D341Med (cell line): ENCODE measurements at regions not wholly inside any gene's neighbourhood (a gene's known extent, or its start where the extent isn't known, plus 50 kb on each side); places are given as distances from the start of the nearest gene placed in this dataset.

Experiments used
- DNase-seq: peaks from one replicate; pipeline ENCODE4 v3.0.0; 2012; ENCODE audit warnings: low spot score

DNA sequence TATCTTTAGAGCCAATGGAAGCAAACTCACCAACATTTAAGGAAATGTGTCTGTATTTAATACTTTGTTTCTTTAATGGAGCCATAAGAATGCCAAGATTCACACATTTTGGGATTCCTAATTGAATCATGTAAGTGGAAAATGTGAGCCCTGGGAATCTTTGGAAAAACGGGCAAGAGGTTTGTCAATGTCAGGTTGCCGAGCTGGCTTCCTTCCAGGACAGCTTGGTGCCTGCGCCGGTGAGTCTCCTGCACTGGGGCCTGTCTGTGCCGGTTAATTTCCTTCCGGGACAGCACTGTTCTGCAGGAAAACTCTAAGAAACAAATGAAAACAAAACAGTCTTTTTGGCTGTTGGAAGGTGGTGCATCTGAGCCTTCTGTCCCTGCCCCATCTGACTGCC, 210.6 kb downstream of the HAPSTR1 start:
- no peak for DNase-seq

DNA sequence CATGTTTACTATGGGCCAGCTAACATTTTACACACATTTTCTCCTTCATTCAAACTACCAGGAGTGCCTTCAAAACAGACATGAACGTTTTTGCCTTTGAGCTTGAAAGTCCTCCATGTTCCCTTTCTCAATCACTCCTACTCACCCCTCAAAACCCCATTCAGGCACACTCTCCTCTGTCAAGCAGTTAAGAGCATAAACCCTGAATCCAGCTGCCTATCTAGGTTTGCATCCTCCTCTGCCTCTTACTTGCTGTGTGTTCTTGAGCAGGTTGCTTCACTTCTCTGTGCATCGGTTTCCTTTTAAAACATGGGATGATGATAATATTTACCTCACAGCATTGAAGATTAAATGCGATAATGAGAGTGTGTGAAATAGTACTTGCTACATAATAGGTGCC, 215.3 kb downstream of the HAPSTR1 start:
- DNase-seq: no peak

DNA sequence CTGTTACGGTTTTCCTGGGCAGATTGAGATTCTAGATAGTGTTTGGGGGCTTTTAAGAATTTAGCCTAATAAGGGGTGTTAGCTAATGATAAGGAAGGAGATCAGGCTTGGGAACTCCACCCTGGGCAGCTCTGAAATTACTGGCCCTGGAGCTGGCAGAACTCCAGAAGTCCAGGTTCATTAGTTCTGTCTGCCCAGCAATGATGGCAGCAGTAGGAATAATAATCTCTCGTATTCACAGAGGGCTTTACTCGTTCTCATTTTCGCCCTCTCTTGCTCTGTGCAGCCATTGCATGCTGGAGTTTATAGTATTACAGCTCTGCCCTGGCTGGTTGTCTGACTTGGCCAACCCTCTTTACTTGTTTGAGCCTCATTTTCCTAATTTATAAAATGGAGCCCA, 216.0 kb downstream of the HAPSTR1 start:
- DNase-seq: no peak

DNA sequence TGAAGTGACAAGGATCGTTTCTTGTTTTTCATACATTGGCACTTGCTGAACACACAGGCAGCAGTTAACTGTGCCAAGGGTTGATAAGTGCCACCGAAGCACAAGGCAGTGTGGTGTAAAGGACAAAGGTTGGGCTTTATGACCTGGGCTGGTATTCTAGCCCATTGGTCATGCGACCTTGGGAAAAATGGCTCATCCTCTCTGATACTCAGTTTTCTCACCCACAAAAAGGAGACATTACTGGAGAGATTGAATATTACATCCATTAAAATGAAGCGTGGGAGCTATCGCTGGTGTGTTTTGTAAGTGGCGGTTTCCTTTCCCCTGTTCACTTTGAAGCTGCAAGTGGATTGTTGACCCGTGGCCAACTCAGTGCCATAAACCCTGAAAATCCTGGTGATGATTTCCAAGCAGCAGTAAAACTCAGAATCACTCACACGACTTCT, 216.9 kb downstream of the HAPSTR1 start:
- DNase-seq: no peak

DNA sequence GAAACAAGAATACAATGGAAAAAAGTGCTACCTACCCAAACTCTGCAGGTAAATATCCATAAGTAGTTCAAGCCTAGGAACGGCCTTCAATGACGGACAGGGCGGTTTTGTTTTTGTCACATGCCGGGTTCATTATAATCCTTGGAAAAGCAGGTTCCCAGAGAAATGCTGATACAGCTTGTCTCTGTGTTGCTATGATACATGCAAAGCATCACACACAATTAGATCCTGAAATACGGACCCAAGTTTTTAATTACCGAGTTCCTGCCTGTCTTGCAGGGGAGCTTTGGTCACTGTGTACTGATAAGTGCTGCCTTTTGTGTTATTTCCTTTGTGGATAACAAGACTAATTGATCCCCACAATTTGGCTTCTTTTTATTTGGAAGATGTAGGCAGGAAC, 217.4 kb downstream of the HAPSTR1 start:
- DNase-seq: no peak

DNA sequence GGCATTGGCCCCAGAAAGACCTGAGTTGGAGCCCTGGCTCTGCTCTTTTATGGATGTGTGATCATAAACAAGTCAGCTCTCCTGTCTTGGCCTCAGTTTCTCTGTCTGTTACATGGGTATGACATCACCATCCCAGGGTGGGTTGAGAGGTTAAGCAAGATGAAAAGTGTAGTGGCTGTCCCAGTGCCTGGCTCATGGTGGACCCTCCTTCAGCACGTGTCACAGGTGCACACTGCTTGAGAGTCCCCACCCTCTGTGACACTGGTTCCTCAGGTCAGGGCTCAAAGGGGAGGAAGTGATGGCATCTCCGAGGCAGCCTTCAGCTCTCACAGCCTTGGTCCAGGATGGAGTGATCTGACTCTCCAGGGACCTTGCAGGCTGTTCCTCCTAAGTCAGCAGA, 218.4 kb downstream of the HAPSTR1 start:
- DNase-seq: no peak

DNA sequence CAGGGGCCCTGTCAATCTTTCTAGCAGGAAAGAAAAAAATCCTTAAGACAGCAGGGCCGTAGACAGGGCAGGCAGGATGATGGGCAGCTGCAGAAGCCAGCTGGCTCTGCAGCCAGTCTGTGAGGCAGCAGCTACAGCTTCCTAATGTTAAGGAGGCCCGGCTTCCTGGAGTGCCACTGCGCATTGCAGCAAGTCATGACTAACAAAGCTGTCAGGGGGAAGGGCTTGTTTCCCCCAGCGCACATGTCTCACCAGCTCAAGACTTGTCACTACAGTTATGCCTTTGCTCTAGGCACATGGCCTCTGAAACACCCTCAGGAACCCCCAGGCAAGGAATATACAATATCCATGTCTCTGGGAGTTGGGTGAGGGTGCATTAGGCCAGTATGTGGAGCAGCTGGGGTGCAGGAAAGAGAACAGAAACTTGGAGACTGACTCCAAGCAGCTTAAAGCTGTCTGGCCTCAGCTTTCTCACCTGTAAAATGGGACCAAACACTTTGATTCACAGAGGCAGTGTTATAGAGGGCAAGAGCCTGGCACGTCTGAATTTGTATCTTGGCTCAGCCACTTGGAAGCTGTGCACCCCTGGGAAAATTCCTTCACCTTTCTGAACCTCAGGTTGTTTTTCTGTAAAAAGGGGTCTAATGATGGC, 220.0 kb downstream of the HAPSTR1 start:
- no peak for DNase-seq

DNA sequence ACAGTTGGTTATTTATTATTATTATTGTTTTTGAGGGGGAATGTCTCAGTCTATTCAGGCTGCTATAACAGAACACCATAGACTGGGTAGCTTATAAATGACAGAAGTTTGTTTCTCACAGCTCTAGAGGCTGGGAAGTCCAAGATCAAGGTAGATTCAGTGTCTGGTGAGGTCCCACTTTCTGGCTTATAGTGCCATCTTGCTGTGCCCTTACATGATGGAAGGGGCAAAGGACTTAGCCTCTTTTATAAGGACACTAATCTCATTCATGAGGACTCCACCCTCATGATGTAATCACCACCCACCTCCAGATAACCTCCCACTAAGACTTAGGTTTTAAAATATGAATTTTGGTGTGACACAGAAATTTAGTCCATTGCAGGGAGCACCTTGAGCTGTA, 224.6 kb downstream of the HAPSTR1 start:
- no peak for DNase-seq

DNA sequence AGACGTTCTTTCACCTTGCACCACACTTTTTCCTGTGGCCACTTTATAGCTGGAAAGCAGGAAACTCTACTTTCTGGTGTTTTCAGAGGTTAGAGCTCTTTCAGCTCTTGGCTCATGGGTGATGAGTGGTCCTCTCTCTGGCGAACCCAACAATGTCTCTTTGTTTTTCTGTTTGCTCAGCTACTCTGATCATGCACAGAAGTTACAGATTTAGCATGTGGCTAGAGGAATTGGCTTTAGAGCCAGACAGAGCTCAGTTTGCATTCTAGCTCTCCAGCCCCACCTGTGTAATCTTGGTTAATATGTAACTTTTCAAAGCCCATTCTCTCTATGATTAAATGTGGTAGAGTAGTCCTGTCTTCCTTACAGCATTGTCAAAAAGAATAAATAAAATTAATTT, 225.2 kb downstream of the HAPSTR1 start:
- no peak for DNase-seq

DNA sequence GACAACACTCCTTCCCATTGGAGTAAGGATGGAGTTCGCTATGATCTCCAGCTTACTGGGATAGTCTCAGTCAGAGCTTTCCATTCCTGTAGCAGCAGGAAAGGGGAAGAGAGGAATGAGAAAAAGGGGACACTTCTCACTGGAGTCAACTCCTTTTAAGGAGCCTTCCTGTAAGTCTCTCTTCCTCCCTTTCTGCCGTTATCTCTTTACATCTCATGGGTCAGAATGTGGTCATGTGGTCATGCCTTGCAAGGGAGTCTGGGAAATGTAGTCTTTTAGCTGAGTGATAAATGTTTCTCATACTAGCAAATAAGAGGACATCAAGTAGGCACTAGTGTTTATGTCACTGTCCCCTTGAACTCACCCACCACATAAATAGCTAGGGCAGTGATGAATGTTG, 227.3 kb downstream of the HAPSTR1 start:
- DNase-seq: no peak

DNA sequence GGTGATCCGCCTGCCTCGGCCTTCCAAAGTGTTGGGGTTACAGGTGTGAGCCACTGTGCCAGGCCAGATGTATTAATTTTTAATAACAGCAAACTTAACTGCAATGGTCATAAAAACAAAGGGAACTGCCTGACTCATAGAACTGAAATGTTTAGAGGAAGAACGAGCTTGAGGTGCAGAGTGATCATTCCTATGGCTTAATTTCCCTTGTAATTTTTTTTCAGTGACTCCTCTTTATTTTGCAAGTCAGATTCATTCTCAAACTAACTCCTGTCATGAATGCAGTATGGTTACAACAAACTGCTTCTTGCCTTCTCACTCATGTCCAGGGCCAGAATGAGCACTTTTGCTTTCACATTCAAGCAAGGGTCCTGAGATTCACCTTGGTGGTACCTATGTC, 231.3 kb downstream of the HAPSTR1 start:
- DNase-seq: no peak

DNA sequence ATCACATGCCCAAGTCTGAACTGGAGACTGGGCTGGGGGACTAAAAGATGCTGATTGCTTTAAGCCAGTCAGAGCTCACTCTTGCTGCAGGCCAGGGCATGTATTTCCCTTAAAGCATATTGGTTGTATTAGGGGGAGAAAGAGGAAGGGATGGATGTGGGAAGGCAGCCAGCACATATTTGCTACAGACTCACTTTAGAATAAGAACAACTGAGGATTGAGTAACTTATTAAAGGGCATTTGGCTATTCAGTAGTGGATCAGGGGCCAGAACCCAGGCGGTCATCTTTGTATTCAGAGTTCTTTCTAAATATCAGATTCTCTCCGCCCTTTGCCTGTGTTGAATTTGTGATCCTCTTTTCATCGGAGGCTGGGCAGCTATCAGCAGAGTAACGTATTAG, 231.7 kb downstream of the HAPSTR1 start:
- DNase-seq: no peak

DNA sequence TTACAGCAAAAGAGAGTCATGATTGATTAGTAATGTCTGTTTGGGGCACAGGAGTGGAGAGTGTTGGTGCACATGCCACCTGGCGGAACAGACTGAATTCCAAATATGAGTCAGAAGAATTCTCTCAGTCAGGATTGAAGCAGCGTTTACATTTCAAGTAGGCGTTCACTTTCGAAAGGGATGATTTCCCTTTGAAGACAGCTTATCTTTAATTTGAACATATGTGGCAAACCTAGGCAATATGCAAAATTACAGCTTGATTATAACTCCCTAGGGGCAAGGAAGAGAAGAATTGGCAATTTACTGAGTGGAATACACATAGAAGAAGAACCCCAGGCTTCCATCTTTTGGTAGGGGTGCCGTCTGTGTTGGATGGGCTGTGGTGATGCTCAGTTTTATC, 235.8 kb downstream of the HAPSTR1 start:
- DNase-seq: no peak

DNA sequence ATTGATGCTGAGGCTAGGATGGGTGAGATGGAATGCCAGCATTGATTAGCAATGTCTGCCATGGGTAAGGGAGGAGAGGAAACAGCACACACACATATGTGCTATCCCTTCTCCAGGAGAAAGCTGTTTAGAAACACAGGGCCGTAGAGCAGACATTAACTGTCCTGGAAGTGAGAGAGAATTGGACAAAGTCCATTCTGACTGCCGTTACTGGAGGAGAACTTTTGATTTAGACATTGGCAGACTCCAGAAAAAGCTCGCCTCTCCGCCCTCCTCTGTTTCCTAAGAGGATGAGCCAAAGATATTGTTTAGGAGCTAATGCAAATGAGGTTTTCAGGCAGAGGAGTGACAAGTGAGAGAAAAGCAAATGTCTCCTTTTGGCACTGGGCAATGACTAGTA, 237.0 kb downstream of the HAPSTR1 start:
- DNase-seq: no peak

DNA sequence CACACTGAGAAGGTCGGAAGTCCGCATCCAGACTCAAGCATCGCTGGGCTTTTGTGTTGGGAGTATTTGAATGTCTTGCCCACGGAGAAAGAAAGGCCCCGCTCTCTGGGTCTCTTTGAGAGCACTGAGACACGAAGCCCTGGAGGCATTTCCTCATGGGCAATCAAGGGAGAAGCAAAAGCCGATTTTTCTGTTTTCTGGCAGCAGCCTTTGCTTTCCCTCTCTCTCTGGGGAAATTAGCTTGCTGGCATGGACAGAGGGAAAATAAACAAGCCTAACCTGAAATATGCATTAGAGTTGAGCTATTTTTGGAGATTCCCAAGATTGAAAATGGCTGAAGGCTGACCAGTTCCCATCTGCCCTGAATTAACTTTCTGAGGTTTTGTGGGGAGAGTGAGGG, 238.7 kb downstream of the HAPSTR1 start:
- DNase-seq: no peak

DNA sequence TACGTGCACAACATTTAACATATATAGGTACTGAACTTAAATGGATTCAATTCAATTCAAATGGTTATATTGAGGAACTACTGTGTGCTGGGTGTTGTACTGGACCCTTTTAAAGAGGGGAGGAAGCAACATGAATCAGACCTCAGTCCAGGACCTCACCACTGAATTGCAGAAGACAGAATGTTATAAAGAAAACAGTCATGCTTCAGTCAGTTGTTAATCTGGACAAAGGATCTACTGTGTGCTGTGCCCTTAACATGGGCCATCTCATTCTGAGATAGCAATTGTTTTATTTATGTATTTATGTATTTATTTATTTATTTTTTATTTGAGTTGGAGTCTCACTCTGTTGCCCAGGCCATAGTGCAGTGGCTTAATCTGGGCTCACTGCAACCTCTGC, 240.1 kb downstream of the HAPSTR1 start:
- DNase-seq: no peak

DNA sequence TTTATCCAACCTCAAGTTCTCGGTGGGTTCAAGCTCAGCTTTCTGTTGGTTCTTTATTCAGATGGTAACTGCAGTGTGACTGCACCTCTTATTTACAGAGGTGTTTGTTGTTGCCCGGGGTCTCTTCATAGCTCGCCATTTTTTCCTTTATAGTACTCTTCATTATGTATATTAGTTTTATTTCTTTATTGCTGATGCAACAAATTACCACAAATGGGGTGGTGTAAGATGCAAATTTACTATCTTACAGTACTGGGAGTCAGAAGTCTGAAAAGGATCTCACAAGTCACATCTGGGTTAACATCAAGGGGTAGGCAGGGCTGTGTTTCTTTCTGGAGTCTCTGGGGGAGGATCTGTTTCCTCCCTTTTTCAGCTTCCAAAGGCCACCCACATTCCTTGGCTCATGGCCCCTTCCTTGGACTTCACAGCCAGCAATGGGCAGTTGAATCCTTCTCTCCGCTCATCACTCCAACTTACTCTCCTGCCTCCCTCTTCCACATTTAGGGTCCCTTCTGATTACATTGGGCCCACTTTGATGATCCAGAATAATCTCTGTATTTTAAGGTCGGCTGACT, 241.2 kb downstream of the HAPSTR1 start:
- no peak for DNase-seq

DNA sequence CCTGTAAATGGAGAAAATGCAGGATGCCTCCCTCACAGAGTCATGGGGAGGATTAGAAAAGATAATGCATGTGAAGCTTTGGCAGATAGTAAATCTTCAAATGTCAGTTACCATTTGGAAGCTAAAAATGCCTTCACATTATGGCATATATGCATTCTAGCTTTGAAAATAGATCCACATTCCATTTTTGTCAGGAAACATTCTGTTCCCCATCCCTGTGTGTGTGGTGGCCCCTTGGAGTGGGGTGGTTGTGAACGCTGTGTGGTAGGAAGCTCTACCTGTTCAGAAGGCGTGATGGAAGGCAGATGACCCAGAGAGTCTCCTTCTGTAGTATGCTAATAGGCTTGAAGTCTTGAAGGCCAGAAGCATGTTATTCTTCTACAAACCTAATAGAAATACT, 242.0 kb downstream of the HAPSTR1 start:
- no peak for DNase-seq

DNA sequence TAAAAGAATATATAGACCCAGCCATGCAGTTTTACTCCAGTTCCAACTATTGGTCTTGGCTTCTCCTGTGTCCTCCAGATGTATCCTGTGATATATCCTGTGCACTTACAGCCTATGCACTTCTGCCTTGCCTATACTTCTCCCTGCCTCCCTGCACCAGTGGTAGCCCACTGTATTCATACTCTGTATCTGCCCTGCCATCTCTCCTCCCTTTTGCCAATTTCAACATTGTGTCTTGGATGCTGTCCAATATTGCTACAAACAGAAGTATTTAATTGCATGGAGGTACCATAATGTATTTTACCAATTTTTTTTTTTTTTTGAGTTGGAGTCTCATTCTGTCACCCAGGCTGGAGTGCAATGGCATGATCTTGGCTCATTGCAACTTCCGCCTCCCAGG, 242.7 kb downstream of the HAPSTR1 start:
- no peak for DNase-seq

DNA sequence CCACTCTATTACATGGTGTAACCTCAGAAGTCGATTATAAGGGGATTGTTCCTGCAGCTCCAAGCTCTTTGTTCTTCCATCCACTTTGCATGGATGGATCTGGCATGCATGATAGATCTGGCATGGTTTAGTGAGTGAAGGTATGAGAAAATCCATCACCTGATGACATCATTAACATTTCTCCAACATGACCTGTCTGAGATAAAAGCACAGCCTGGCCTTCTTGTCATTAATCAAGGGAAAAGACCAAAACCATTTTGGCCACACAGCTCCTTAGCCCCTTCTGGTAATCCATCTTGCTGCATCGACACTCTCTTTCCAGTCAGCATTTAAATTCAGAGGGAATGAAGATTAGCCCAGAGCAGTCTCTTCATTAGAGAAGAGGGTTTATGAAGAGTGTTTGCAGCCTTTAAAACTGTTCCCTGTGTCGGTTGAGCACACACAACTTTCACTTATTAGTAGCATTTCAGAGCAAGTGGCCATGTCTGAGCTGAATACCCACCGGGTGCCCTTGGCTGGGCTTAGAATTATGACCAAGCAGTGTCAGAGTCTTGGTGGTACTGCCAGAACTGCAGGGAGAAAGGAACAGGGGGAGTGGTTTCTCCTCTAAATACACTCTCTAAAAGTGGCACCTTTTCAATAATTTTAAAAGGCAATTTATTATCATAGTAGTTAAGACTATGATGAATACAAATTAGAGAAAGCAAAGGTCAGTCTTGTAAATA, 246.0 kb downstream of the HAPSTR1 start:
- no peak for DNase-seq

DNA sequence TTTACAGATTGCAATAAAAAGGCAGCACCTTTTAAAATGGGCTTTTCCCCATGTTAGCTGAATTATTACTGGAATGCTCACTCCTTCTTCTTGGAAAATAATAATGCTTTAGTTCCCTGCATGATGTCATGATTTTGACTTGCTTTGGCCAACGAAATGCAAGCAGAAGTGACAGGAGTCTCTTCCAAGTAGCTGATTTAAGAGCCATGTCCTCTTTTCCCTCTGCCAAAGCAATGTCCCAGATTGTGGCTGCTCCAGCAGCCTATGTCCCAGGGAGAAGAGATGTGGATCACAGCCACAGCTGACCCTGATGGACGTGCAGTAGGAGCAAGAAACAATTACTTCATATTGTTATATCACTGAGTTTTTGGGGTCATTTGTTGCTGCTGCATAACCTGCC, 246.6 kb downstream of the HAPSTR1 start:
- DNase-seq: no peak

DNA sequence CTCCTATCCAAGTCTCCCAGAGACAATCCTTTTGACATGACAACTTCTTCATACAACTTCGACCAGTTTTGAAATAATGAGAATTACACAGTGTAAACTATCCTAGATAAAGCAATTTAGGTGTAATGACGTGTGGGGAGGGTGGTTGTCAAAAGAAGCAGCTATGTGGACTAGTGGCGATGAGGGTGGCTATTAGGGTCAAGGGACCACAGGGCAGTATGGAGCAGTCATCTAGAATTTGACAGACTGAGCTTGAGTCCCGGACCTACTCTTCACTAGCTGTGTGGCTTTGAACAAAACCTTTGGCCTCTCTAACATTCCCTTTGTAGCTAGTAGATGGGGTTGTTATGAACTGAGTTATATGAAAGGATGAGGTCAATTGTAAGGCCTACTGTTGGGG, 247.1 kb downstream of the HAPSTR1 start:
- no peak for DNase-seq

DNA sequence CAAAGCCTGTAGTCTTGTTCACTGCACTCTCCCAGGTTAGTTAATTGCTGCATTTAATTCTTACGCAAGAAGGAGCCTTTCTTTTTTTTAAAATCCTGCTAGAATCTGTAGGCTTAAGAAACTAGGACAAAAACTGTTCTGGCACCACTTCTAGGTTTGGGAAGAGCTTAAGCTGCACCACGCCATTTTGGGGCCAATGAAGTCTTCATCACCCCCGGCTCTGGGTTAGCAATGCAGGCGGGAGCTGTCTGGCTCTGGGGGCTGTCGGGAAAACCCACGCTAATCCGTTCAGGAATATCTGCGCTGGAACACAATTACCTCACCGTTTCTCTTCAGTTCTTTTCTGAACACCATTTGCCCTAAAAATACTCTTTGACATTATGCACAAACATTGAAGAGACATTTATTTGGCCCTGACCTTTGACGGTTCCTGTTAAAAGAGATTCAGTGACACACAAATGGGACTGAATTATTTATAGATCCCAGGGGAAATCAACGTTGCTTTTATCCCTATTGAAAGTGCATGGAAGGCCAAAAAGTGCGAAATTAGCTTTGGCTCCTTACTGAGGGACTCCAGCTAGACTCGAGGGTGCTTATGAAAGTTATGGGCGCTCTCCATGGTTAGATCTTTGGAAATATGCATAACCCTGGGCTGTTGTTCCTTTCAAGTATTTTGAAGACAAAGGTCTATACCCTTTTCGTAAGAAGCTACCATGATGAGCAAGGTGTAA, 249.2 kb downstream of the HAPSTR1 start:
- DNase-seq: peak; percentile 34
